Gastrocnemius medialis (tissue), 4 donors: ENCODE measurements at regions not wholly inside any gene's neighbourhood (a gene's known extent, or its start where the extent isn't known, plus 50 kb on each side); places are given as distances from the start of the nearest gene placed in this dataset.

Source experiments
- ATAC-seq, 2 donors: fragments of 150-250 bp; one replicate each; pipeline ENCODE4 v1.9.1; 2016
- DNase-seq, 2 donors: peaks; one replicate each; pipeline ENCODE4 v3.0.0-alpha.2; 2019
- H3K27ac ChIP-seq, 4 donors: fragments of 200-600 bp; sonication (generic); 1 replicate in 1 of 4; 2 replicates in 3 of 4; pipeline ENCODE4 v1.5.1; 2016 to 2018; ENCODE audit warnings: mild to moderate bottlenecking in 2 of 4, moderate library complexity in 1 of 4
- H3K27me3 ChIP-seq, 3 donors: fragments of 200-600 bp; sonication (generic) in 2 of 3; 1 replicate in 1 of 3; 2 replicates in 2 of 3; pipeline versions ENCODE4 v1.5.1 to v1.6.0; 2016 to 2019; ENCODE audit warnings: mild to moderate bottlenecking in 1 of 3, moderate library complexity in 1 of 3
- H3K36me3 ChIP-seq, 2 donors: fragments of 200-600 bp; sonication (generic) in 1 of 2; one replicate each; pipeline ENCODE4 v1.5.1; 2017 to 2018
- H3K4me1 ChIP-seq, 2 donors: fragments of 200-600 bp; sonication (generic) in 1 of 2; one replicate each; pipeline ENCODE4 v1.5.1; 2016 to 2017; ENCODE audit warnings: mild to moderate bottlenecking in 2 of 2
- H3K4me3 ChIP-seq, 4 donors: fragments of 200-600 bp; sonication (generic) in 3 of 4; 1 replicate in 1 of 4; 2 replicates in 3 of 4; pipeline ENCODE4 v1.5.1; 2016 to 2019; ENCODE audit warnings: mild to moderate bottlenecking in 2 of 4
- H3K9me3 ChIP-seq, 3 donors: fragments of 200-600 bp; sonication (generic) in 2 of 3; 1 replicate in 1 of 3; 2 replicates in 2 of 3; pipeline ENCODE4 v1.5.1; 2016 to 2019
- POLR2A ChIP-seq, 2 donors: fragments of 450-650 bp; IDR thresholded peaks; one replicate each; pipeline ENCODE4 v1.6.1; 2017; ENCODE audit warnings: antibody characterized with exemption in 2 of 2, mild to moderate bottlenecking in 2 of 2, moderate library complexity in 2 of 2
- in situ Hi-C, 4 donors: fragments of 200-750 bp; cut with MboI; loops; one replicate each; pipeline versions ENCODE4 v1.15.0 to v1.8.0; 2017; ENCODE audit warnings: low sequenced_read_pairs in 4 of 4
- intact Hi-C: fragments of 100-400 bp; cut with DNase I; formaldehyde crosslinking; loops from one replicate; pipeline ENCODE4 v1.15.1; 2023; ENCODE audit warnings: low total_unique reads
- TF ChIP-seq, protein P1 (sequence below), 5 experiments: fragments of 450-650 bp in 3 of 5; fragments of 200-600 bp in 2 of 5; sonication (generic) in 2 of 5; IDR thresholded peaks in 4 of 5; conservative IDR thresholded peaks in 1 of 5; 1 replicate in 4 of 5; 2 replicates in 1 of 5; pipeline ENCODE4 v1.5.1; 2016 to 2019; ENCODE audit warnings: antibody characterized with exemption in 5 of 5, mild to moderate bottlenecking in 3 of 5, moderate library complexity in 3 of 5

DNA sequence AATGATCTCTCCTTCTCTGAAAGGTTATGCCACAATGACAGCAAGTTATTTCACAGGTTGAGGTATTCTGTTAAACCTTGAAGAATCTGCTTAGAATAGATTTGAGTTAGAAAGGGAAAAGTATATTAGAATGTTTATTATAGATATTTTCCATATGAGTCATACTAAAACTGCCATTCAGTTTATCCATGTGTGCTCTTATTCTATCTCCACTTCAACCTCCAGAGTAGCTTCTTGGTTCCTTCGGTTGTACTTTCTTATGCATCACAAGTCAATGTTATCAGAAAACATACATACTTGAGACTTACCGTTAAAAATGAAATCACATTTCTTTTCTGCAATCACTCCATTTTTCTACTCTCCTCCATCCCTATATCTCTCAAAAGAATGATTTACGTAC, 197.7 kb downstream of the BCAT1 start:
- Histone ChIP-seq H3K36me3 (no peaks in the 10 kb centered on the region), H3K9me3 (no peaks in the 10 kb centered on the region), H3K27me3 (no peaks in the 10 kb centered on the region), H3K27ac (no peak overlapping the region), H3K4me3 (no peak overlapping the region), H3K4me1 (no peaks in the 10 kb centered on the region)
- intact Hi-C loops, result no loop called here
- ATAC-seq (no peak), DNase-seq (no peak)
- in situ Hi-C loops, result no loop called here
- TF ChIP-seq POLR2A (IDR thresholded peaks at IDR 0.05), result no peak
- TF ChIP-seq, protein P1, sequence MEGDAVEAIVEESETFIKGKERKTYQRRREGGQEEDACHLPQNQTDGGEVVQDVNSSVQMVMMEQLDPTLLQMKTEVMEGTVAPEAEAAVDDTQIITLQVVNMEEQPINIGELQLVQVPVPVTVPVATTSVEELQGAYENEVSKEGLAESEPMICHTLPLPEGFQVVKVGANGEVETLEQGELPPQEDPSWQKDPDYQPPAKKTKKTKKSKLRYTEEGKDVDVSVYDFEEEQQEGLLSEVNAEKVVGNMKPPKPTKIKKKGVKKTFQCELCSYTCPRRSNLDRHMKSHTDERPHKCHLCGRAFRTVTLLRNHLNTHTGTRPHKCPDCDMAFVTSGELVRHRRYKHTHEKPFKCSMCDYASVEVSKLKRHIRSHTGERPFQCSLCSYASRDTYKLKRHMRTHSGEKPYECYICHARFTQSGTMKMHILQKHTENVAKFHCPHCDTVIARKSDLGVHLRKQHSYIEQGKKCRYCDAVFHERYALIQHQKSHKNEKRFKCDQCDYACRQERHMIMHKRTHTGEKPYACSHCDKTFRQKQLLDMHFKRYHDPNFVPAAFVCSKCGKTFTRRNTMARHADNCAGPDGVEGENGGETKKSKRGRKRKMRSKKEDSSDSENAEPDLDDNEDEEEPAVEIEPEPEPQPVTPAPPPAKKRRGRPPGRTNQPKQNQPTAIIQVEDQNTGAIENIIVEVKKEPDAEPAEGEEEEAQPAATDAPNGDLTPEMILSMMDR (IDR thresholded peaks at IDR 0.05 in 4 of 5, conservative IDR thresholded peaks at IDR 0.05 in 1 of 5), result no peak

DNA sequence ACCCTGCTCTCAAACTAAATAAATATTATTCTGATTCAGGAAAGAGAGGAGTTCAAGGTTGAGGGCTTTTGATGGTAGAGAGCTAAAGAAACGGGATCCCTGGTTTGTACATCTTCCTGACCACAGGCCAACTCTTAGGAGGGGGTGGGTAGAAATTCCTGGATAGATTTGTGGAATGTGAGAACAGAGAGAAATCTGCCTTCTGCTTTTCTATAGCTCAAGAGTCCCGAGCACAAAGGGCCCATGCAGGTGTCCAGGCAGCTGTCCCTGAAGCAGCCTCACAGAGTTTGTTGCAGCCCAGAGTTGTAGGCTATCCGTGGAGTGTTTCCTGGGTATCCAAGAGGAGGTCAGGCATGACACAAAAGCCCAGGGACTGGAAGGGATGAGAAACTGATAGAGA, 198.6 kb downstream of the BCAT1 start:
- H3K9me3 ChIP-seq, result no peaks in the 10 kb centered on the region

DNA sequence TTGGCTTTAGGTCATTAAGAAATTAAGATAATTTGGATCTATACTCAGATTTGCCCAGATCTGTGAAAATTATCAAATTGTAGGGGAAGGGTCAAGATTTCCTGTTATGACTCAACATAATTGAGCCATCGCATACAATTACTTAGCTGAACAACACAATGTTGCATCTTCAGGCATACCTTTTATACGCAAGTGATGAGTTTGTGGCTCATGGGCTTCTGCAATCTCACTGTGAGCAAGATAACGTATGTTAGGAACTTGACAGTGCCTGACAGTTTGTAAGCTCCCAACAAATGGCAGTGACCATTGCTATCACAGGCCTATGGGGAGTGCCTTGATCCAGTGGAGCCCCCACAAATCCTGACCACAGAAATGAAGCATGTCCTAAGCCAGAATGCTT, 199.7 kb downstream of the BCAT1 start:
- TF ChIP-seq, protein P1 (IDR thresholded peaks at IDR 0.05 in 4 of 5, conservative IDR thresholded peaks at IDR 0.05 in 1 of 5), result no peak
- no peak for TF ChIP-seq POLR2A (IDR thresholded peaks at IDR 0.05)
- Histone ChIP-seq H3K27ac (no peak overlapping the region), H3K4me3 (no peak overlapping the region), H3K9me3 (no peaks in the 10 kb centered on the region), H3K36me3 (no peaks in the 10 kb centered on the region), H3K27me3 (no peaks in the 10 kb centered on the region), H3K4me1 (no peaks in the 10 kb centered on the region)
- in situ Hi-C loops (no loop called here), intact Hi-C loops (no loop called here)
- ATAC-seq (no peak), DNase-seq (no peak)

More for the DNA sequence above, 198.6 kb downstream of the BCAT1 start:
- Histone ChIP-seq H3K27me3 (no peaks in the 10 kb centered on the region), H3K4me3 (no peak overlapping the region), H3K27ac (no peak overlapping the region), H3K36me3 (no peaks in the 10 kb centered on the region), H3K4me1 (no peaks in the 10 kb centered on the region)
- intact Hi-C loops (no loop called here), in situ Hi-C loops (no loop called here)
- DNase-seq, result no peak
- TF ChIP-seq, protein P1 (IDR thresholded peaks at IDR 0.05 in 4 of 5, conservative IDR thresholded peaks at IDR 0.05 in 1 of 5), result no peak
- TF ChIP-seq POLR2A (IDR thresholded peaks at IDR 0.05), result no peak
- no peak for ATAC-seq

DNA sequence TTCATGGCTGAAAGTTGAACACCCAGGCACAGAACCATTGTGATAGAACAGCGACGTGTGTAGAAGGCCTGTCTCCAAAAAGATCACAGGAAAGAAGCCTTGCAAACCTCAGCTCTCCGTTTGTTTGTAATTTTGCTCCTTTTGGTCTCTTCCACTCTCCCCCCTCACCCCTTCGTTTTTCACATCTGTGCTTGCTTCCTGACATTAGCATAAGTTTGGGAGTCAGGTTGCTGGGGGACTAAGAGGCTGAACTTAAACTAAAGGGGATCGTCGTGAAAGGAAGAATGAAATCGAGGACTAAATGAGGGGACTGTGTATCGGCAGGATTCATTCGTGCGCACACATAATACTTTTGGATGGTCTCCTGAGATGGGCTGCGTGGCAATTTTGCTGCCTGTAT, 200.6 kb downstream of the BCAT1 start:
- Histone ChIP-seq H3K36me3 (no peaks in the 10 kb centered on the region), H3K27me3 (no peaks in the 10 kb centered on the region), H3K4me3 (no peak overlapping the region), H3K4me1 (no peaks in the 10 kb centered on the region), H3K27ac (no peak overlapping the region), H3K9me3 (no peaks in the 10 kb centered on the region)
- intact Hi-C loops, result no loop called here
- DNase-seq (no peak), ATAC-seq (no peak)
- TF ChIP-seq, protein P1 (IDR thresholded peaks at IDR 0.05 in 4 of 5, conservative IDR thresholded peaks at IDR 0.05 in 1 of 5), result no peak
- TF ChIP-seq POLR2A (IDR thresholded peaks at IDR 0.05), result no peak
- in situ Hi-C loops, result no loop called here

DNA sequence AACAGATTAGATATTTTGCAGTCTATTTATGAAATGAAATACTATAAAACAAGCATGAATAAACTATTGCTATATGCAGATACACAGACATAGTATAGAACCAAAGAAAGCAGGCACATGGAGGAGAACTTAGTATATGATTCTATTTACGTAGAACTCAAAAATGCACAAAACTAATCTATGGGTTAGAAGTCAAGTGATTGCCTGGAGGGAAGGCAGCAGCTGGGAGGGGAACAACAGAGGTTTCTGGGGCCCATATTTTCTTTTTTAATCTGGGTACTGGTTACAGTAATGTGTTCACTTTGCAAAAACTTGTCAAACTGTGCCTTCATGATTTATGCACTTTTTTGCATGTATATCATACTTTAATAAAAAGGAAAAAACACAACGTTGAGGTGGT, 202.0 kb downstream of the BCAT1 start:
- intact Hi-C loops, result no loop called here
- no peak for DNase-seq
- in situ Hi-C loops, result no loop called here

More for the DNA sequence above, 202.0 kb downstream of the BCAT1 start:
- no peak overlapping the region for H3K27ac ChIP-seq
- no peak for ATAC-seq
- no peaks in the 10 kb centered on the region for H3K4me1 ChIP-seq
- no peaks in the 10 kb centered on the region for H3K27me3 ChIP-seq
- H3K36me3 ChIP-seq, result no peaks in the 10 kb centered on the region
- TF ChIP-seq, protein P1 (IDR thresholded peaks at IDR 0.05 in 4 of 5, conservative IDR thresholded peaks at IDR 0.05 in 1 of 5), result no peak
- no peak for TF ChIP-seq POLR2A (IDR thresholded peaks at IDR 0.05)
- no peaks in the 10 kb centered on the region for H3K9me3 ChIP-seq
- no peak overlapping the region for H3K4me3 ChIP-seq
